Neural crest cell (in vitro differentiated cells): ENCODE measurements at regions not wholly inside any gene's neighbourhood (a gene's known extent, or its start where the extent isn't known, plus 50 kb on each side); places are given as distances from the start of the nearest gene placed in this dataset.
A peak's percentile ranks its signal among the peaks of the same experiment; 100 is the strongest.

Experiments used
- DNase-seq: peaks from one replicate; pipeline ENCODE4 v3.0.0; 2021; ENCODE audit warnings: low read depth, mixed read lengths, low spot score
- H3K27ac Mint-ChIP-seq: one replicate; pipeline ENCODE4 v1.8.0; 2021; ENCODE audit warnings: mild to moderate bottlenecking, mixed read lengths; ENCODE audit not compliant: unreplicated experiment
- H3K27me3 Mint-ChIP-seq: 2 replicates; pipeline ENCODE4 v1.8.0; 2021; ENCODE audit warnings: low read depth, mild to moderate bottlenecking, mixed read lengths
- H3K36me3 Mint-ChIP-seq: 2 replicates; pipeline ENCODE4 v1.8.0; 2021; ENCODE audit warnings: low read depth, mild to moderate bottlenecking, mixed read lengths
- H3K4me1 Mint-ChIP-seq: 2 replicates; pipeline ENCODE4 v1.8.0; 2021; ENCODE audit warnings: mixed read lengths
- H3K4me3 Mint-ChIP-seq: one replicate; pipeline ENCODE4 v1.8.0; 2021; ENCODE audit warnings: mild to moderate bottlenecking, mixed read lengths
- H3K9me3 Mint-ChIP-seq: 2 replicates; pipeline ENCODE4 v1.8.0; 2021; ENCODE audit warnings: mixed read lengths
- CTCF ChIP-seq: fragments of 200-600 bp; sonication (generic); conservative IDR thresholded peaks from 2 replicates; pipeline ENCODE4 v1.5.0; 2021; ENCODE audit warnings: antibody characterized with exemption, mild to moderate bottlenecking

GRCh38 chr4:174137698-174138097, 145.8 kb downstream of the FBXO8 start:
- no peaks in the 10 kb centered on the region for H3K36me3 Mint-ChIP-seq
- no peak overlapping the region for H3K27ac Mint-ChIP-seq
- peaks cover 22% of the 10 kb centered on the region for H3K27me3 Mint-ChIP-seq
- TF ChIP-seq CTCF, result no peak
- H3K9me3 Mint-ChIP-seq, result no peaks in the 10 kb centered on the region
- H3K4me1 Mint-ChIP-seq, result peaks cover 15% of the 10 kb centered on the region
- no peak for DNase-seq
- H3K4me3 Mint-ChIP-seq, result no peak overlapping the region

GRCh38 chr4:174135936-174136406, 147.5 kb downstream of the FBXO8 start:
- DNase-seq, result no peak

GRCh38 chr4:174135530-174135929, 147.9 kb downstream of the FBXO8 start:
- no peak for DNase-seq
- TF ChIP-seq CTCF, result no peak
- Mint-ChIP-seq H3K27me3 (peaks cover 20% of the 10 kb centered on the region), H3K36me3 (no peaks in the 10 kb centered on the region), H3K4me3 (peak overlapping the region; percentile 78), H3K4me1 (peaks cover 15% of the 10 kb centered on the region), H3K9me3 (no peaks in the 10 kb centered on the region), H3K27ac (no peak overlapping the region)

More at GRCh38 chr4:174135936-174136406, 147.5 kb downstream of the FBXO8 start:
- Mint-ChIP-seq H3K36me3 (no peaks in the 10 kb centered on the region), H3K4me1 (peaks cover 15% of the 10 kb centered on the region), H3K27me3 (peaks cover 20% of the 10 kb centered on the region), H3K9me3 (no peaks in the 10 kb centered on the region), H3K27ac (no peak overlapping the region), H3K4me3 (peak overlapping the region; percentile 78)
- no peak for TF ChIP-seq CTCF

- no peak for DNase-seq
- Mint-ChIP-seq H3K4me1 (peaks cover 15% of the 10 kb centered on the region), H3K27me3 (peaks cover 24% of the 10 kb centered on the region), H3K27ac (no peak overlapping the region), H3K9me3 (no peaks in the 10 kb centered on the region), H3K36me3 (no peaks in the 10 kb centered on the region), H3K4me3 (no peak overlapping the region)
- TF ChIP-seq CTCF, result no peak
Observed at GRCh38 chr4:174134361-174134760, 149.1 kb downstream of the FBXO8 start.

- no peaks in the 10 kb centered on the region for H3K36me3 Mint-ChIP-seq
- H3K4me3 Mint-ChIP-seq, result no peak overlapping the region
- H3K9me3 Mint-ChIP-seq, result no peaks in the 10 kb centered on the region
- H3K4me1 Mint-ChIP-seq, result peaks cover 15% of the 10 kb centered on the region
- no peak for DNase-seq
- peaks cover 24% of the 10 kb centered on the region for H3K27me3 Mint-ChIP-seq
- H3K27ac Mint-ChIP-seq, result no peak overlapping the region
- no peak for TF ChIP-seq CTCF
Observed at GRCh38 chr4:174133551-174133950, 149.9 kb downstream of the FBXO8 start.

GRCh38 chr4:174131901-174132300, 151.6 kb downstream of the FBXO8 start:
- no peak for DNase-seq
- Mint-ChIP-seq H3K27me3 (peaks cover 31% of the 10 kb centered on the region), H3K27ac (no peak overlapping the region), H3K4me1 (peaks cover 15% of the 10 kb centered on the region), H3K36me3 (no peaks in the 10 kb centered on the region), H3K9me3 (no peaks in the 10 kb centered on the region), H3K4me3 (no peak overlapping the region)
- no peak for TF ChIP-seq CTCF
